GM20431 (cell line): ENCODE measurements at regions not wholly inside any gene's neighbourhood (a gene's known extent, or its start where the extent isn't known, plus 50 kb on each side); places are given as distances from the start of the nearest gene placed in this dataset.

ENCODE experiments used
- in situ Hi-C: fragments of 300-500 bp; cut with MseI, MboI; formaldehyde crosslinking; loops from one replicate; pipeline ENCODE4 v1.15.0; 2020; ENCODE audit warnings: low sequenced_read_pairs; ENCODE audit not compliant: unreplicated experiment

DNA sequence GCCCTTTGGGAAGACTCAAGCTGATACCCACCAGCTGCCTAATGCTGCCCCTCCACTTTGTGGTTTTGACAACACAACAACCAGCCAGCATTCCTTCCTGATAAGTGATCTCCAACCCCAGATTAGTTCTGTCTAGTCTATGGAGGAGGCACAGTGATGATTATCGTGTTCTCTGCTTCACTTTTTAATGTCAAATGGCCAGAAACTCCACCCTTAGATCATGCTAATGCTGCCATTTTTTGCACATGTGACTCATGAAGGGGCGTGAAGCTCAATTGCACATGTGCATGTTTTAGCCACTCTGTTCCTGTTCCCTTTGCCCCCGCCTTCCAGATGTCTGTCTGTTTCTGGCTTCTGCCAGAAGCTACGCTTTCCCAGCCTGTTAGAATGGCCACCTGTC is 199.8 kb downstream of the COG6 start:
- in situ Hi-C loops, result no loop called here

DNA sequence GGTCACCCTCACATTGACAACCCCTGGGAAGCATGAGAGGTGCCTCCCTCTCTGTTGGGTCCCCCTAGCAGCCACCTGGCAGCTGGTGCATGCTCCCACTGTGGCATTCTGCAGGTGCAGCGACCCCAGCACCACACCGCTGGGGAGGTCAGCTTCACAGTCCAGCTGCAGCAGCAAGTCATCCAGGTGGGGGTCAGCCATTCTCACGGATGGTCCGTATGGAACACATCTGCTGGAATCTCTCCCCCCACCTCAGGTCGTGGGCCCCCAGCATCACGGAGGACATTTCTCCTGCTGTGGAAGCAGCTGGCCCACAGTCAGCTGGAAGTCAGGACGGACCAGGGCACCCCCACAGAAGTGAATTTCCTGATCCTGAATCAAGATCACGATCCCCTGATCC is 201.3 kb downstream of the COG6 start:
- in situ Hi-C loops, result no loop called here

DNA sequence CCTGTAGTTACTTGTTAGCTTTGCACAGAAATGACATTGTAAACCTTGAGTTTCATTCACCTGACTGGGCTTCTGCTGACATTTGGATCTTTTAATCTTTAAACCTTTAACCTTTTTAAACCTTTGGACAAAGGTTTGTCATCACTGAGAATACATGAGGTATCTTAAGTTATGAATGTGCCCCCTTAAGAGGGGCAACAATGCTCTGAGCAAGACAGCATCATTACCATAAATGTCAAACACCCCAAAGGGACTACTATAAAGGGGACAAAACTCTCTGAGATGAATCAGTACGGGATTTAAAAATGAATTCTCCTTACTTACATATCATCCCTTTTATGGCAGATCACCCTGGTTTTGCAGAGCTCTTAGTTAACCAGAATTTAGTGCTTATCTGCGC is 203.3 kb downstream of the COG6 start:
- in situ Hi-C loops, result no loop called here

DNA sequence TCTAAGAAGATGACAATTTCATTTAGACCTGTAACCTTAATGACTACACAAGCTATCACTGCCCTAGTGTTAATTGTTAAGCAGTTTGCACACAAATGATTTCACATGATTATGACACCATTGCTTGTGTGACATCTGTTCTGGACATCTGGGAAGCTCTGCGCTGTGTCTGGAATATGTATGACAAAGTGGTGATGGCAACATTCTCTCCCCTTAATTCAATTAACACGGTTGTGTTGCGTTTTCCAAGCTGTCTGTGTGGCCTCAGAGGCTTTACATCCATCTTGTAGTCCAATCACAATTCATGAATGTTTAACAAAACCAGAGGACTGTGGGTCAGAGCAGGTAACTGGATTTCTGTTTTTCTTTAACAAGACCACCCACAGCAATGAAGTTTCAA is 204.4 kb downstream of the COG6 start:
- in situ Hi-C loops, result no loop called here

DNA sequence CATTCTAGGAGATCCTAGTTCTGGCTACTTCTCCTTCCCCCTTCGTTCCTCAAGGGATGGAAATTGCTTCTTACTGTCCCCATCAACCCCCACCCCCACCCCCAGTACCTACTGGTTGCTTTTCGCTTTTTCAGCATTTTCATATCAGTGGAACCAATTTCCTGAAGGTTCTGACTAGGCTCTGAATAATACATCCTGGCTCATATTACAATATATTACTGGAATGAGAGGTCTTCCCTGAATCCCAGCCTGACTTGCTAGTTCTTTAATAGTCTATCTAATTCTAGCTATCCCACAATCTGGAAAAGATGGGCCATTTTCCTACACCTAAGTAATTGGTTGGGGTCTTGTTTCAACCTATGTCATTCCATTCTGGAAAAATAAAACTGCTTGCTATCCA is 207.4 kb downstream of the COG6 start:
- in situ Hi-C loops, result no loop called here

DNA sequence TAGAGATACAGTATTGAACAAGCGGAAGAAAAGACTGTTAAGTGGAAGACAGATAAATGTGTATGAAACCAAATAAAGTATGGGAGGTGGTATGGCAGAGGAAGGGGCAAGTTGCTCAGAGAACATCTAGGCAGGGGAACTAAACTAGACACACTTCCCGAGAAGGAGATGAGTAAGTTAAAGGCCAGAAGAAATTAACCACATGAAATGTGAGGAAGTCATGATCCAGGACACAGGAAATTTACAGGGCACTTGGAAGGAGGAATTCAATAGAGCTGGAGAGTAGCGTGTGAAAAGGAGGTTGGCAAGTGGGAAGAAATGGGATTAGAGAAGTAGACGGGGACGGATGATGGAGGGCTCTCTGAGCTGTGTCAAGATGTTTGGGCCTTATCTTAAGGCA is 208.8 kb downstream of the COG6 start:
- in situ Hi-C loops, result no loop called here

DNA sequence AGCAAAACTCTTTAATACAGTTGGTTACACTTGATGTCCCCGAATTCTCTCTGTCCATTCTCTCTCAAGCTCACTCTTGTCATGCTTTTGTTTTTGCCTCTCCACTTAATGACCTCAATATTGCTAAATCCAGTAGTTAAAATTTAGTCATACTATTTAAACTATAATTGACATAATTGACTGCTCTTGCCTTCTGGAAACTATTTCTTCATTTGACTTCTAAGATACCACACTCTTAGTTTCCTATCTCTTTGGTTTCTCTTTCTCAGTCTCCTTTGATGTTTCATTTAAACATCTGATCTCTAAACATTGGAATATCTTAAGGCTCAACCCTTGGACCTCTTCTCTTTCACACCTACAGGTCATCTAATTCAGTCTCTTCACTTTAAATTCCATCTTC is 211.3 kb downstream of the COG6 start:
- in situ Hi-C loops, result no loop called here

DNA sequence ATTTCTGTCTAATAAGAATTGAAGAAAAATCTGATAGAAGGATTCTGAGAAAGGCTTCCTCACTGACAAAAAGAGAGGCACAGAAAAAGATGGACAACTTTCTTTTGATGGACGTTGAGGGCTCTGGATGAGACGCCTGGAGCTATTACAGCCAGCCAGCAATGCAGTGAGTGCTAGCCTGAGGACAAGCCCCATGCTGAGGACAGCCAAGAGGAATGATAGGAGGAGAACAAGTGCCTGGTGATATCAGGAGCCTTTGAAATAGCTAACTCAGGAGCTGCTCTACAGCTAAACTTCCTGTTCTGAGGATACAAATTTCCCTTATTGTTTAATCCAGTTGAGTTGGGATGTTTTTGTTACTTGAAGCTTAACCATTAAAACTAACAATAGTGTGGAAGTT is 212.3 kb downstream of the COG6 start:
- in situ Hi-C loops, result no loop called here

DNA sequence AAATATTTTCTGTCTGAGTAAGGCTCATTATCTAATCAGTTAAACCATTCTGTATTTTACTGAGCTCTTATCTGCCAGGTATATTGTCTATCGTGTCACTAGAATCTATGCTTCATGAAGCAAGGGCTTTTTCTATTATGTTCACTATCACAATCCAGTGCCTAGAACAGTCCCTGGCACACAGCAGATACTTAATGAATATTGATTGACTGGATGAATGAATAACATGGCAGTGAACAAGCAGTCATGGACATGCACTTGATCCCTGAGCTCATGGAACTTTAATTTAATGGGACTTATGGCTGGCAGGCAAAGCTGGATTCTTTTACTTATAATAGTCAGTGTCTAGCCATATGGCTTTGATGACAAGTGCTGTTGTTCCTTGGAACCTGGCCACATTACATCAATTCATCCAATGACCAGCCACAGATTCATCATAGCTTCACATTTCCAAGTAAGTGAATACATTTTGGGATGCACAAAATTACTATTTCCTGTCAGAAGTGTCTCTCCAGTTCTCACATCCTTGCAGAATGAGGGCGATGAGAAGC is 214.8 kb downstream of the COG6 start:
- in situ Hi-C loops, result no loop called here

DNA sequence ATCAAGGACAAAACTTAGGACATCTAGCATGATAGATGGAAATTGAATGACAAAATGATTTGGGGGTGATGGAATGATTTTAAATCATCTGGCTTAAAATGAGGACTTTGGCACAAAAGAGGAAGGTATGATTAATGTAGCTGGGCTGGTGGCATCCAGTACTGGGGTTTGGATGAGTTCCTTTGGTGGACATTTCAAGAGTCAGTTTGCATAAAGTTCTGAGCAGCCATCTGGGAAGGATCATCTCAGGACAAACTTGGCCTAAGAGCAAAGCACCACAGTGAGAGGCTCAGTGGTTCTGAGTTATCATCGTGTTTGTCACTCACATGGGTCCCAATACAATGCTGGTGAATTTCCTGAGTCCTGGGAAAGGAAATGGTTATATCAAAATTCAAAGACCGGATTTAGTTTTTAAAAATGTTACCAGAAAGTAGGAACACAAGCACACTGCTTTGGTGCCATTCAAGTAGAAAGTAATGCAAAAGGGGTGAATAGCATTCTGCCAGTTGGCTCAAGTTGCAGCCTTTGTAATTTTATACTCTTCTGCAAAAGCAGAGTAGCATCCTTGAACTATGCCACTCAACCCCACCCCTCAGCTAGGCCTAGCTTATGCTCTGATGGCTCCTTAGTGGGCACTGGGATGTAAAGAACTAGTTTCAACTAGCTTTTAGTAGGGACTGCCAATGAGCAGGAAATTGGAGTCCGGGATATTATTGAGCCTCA is 219.0 kb downstream of the COG6 start:
- in situ Hi-C loops, result no loop called here

DNA sequence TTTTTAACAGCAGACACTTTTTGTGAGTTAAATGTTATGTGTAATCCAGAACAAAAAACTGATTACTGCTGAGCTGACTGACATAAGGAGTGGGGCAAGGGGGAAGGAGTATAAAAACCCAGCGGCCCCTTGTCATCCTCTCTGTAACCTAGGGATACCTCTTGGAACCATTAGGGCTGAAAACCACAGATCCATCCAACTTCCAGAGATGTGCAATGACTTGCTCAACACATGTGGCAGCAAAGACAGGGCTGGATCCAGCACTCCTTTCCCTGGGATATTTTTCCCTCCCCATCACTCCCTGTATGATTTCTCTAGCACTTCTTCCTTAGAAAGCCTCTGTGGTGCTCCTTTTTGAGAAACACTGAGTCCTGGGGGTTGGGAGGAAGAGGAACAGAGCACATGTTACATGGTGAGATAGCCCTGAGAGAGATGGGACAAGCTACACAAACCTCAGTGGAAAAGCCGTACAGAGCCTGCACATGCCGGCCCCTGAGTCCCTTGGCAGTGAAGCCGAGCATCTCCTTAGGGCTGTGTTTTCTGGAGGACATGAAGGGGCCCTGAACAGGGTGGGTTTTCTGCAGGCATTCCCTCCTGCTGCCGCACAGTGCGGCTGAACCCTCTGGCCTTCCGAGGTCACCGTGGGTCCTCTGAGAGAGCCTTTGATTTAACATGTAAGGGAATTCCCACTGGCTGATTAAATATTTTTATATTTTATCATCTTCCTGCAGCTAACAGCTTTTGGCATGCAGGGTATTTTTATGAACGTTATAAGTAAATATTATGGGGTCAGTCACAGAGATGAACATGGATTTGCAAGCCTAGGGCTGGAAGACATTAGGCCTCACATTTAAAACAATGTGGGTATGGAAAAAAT is 219.9 kb downstream of the COG6 start:
- in situ Hi-C loops, result no loop called here

DNA sequence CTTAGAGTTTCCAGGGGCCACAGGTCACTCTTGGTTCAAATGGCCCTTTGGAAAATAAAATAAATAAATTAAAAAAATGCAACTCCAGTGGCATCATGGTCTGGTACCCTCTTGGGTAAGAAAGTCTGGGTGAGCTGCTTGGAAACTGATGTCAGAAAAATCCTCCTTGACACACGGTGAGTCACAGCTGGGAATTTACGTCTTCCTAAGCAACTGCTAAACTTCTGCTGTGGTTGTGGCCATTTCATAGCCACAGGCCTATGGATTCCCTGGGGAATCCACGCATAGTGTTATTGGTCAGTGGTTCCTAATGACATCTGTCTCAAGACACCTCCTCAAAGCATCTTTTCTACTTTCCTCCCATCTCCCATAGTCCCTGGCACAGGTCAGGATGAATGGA is 220.8 kb downstream of the COG6 start:
- in situ Hi-C loops, result no loop called here

DNA sequence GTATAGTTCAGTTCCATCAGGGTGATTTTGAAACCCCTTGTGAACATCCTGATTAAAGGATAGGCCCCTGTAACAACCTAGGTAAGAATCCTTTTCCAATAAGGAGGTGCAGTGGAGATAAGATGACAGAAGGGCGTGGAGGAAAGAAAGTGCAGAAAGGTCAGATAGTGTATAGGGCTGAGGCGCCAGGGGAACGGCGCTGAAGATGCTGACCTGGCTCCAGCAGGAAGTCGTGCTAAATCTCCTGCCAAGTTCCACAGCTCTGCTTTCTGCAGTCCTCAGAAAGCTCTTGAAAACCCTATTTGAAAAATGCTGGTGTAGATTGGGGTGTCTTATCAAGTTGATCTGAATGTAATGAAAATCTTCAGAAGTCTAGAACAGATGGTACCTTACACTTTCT is 221.7 kb downstream of the COG6 start:
- in situ Hi-C loops, result no loop called here

DNA sequence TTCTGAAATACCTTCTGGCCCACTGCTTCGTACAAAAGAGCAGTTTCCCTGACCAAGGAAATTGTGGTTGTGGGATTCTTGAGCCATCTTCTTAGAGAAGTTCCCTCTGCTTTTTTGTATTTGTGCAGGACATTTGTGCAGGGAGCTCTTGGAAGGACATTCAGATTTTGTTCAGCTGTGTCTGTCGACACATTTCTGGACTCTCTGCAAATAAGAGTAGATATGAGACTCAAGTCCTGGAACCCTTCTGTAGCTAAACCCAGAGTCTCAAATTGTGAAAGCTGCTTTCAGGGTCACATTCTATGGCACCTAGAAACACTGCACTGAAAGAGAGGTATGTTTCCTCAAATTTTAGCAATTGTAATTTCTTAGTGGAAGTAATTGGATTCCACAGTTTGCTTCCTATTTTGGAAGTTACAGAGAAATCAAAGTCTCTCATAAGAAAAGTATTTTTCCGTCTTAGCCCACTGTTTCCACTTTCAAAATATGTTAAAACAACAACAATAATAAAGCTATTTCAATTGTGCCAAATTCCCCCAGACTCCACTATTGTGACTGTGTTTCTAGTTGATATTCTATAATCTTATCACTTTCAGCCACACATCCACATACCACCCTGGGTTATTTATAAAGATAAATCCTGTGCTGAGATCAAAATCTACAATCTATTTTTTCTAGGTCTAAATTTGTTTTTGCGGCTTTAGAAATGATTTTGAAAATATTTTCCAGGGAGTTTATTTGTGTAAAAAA is 224.0 kb downstream of the COG6 start:
- in situ Hi-C loops, result no loop called here

DNA sequence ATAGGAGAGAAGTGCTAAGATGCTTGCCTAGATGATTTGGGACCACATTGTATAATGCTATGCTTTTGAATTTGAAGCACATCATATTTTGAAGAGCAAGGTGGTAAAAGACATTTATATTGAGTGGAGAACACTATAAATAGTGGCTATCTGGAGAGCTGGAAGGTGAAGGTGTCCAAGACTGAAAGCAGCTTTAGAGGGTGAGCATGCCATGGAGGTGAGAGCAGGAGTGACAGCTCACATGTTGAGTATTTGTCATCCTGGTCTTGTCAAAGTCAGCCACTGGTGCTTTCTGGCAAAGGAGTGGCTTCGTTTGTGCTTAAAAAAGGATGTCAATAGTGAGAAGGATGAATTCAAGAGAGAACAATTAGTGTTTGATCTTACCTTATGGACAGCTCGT is 225.9 kb downstream of the COG6 start:
- in situ Hi-C loops, result no loop called here

DNA sequence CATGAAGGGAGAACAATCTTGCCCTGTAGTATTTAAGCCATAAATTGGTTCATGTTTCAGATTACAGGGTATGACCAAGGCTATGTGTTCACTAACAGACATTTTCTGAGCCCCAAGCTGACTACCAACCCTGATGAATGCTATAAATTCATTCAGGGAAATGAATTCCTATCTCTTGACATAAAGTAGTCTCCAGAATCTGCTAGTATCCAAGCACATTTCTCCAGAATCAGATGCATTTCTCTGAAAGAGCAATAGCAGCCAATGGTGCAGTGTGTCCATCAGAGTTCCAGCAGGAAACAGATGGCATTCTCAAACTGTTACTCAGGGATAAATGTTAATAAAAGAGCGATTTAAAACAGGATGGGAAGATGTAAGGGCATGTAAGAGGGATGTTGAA is 226.4 kb downstream of the COG6 start:
- in situ Hi-C loops, result no loop called here

DNA sequence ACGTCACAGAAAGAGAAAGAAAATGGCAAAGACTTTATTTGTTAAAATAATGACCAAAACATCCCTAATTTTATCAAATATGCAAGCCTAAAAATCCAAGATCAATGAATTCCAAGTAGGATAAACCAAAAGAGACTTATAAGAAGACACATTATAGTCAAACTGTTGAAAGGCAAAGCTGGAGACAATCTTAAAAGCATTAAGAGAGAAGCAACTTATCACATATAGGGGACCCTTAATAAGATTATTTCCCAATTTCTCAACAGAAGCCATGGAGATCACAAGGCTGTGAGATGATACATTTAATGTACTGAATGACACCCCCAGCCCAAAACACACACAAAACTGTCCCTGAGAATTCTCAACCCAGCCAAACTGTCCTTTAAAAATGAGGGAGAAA is 228.7 kb downstream of the COG6 start:
- in situ Hi-C loops, result no loop called here

DNA sequence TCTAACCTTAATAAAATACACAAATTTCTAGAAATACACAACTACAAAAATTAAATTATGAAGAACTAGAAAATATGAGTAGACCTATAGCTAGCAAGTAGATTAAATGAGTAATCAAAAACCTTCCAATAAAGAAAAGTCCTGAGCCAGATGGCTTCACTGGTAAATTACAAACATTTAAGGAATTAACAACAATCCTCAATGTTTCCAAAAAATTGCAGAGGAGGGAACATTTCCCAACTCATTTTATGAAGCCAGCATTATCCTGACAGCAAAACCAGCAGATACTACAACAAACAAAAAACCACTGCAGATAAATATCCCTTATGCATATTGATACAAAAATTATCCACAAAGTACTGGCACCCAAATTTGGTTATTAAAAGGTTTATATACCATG is 230.9 kb downstream of the COG6 start:
- in situ Hi-C loops, result no loop called here

DNA sequence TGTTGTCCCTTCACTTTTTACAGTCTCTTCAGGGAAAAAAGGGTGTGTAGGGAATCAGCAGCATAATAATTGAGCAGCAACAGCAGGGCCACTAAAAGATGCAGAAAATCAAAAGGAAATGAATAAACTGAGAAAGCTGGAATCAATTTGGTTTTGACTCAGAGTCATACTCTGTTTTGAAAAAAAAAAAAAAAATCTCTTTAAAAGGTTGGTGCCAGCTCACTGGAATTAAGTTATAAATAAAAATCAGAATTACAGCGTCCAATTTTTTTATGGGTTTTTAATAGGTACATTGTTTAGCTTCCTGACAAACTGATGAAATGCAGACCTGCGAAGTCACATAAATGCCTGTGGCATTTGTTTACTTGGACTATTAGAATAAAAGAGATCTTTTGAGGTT is 231.9 kb downstream of the COG6 start:
- in situ Hi-C loops, result no loop called here

DNA sequence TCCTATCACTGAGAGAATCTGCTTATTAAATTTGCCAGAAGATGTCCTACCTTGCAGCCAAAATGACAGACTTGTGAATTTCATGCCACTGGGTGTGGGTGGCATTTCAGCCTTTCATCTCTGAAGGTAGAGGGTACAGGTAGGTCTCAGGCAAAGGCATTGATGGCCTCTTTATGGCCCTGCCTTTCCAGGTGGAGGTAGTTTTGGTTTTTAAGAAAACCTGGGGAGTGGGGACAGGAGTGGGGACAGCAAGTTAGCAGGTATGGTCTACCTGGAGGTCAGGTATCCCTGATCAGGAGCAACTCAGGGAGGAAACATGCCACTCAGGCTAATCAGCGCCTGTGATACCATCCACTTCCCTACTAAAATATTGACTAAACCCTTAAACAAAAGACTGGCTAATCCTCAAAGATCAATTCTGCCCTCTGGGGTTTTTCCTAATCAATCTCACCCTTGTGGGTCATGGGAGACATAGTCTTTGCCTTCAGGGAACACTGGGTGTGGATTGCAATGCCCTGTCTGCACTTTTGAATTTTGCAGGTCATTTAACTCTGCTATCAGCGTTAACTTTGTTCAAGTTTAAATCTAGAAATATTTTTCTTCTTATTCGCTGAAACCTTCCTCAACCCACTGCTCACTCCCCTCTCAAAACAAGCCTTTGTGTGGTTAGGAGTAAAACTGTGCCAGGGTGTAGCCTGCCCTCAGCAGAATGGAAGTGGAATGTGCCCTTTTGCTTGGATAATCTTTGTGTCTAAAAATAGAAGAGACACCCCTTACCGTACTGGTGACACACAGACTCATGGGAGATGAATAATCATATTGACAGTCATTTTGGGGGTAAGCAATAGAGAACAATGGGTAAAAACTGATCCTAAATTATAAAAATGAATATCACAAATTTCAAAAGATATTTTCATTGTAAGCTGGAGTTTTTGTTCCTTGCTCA is 233.7 kb downstream of the COG6 start:
- in situ Hi-C loops, result no loop called here
